OCI-LY7 (cell line): ENCODE measurements at regions not wholly inside any gene's neighbourhood (a gene's known extent, or its start where the extent isn't known, plus 50 kb on each side); places are given as distances from the start of the nearest gene placed in this dataset.

Experiments
- CTCF ChIP-seq: fragments of 200-600 bp; sonication (generic); conservative IDR thresholded peaks from 2 replicates; pipeline ENCODE4 v1.5.1; 2014; ENCODE audit warnings: mild to moderate bottlenecking, antibody characterized with exemption, low read length, moderate library complexity, mixed read lengths
- EZH2phosphoT487 ChIP-seq: fragments of 200-600 bp; sonication (generic); IDR thresholded peaks from 2 replicates; pipeline ENCODE4 v1.6.1; 2018; ENCODE audit warnings: low read depth, borderline replicate concordance, mild to moderate bottlenecking, mixed run types, antibody characterized with exemption, low read length, moderate library complexity, mixed read lengths

- TF ChIP-seq CTCF (peak; percentile 69), EZH2phosphoT487 (no peak)
These were observed 411.7 kb downstream of the DSEL start for GRCh38 chr18:67104700-67105284.
